ENCODE measurements at regions not wholly inside any gene's neighbourhood (a gene's known extent, or its start where the extent isn't known, plus 50 kb on each side); places are given as distances from the start of the nearest gene placed in this dataset.

- Histone ChIP-seq H3K27me3 (ENCODE audit: control insufficient read depth, insufficient read depth, low read length) (no peaks in the 10 kb centered on the region), H3K4me1 (ENCODE audit: control insufficient read depth, insufficient read depth, low read length) (no peaks in the 10 kb centered on the region; the same call in 1 of the 2 replicates), H3K36me3 (ENCODE audit: control insufficient read depth, insufficient read depth, low read length) (no peaks in the 10 kb centered on the region), H3K4me3 (ENCODE audit: low read depth, low read length) (no peak overlapping the region), H3K27ac (ENCODE audit: low read depth, low read length) (no peak overlapping the region), H3K9me3 (ENCODE audit: control insufficient read depth, insufficient read depth, low read length) (no peaks in the 10 kb centered on the region), H3K9ac (ENCODE audit: low read depth, low read length) (no peak overlapping the region)
Measured at GRCh38 chr9:106800701-106801270, 62.2 kb upstream of the ZNF462 start.

GRCh38 chr9:106801816-106802215 is 61.1 kb upstream of the ZNF462 start:
- no peak overlapping the region for H3K4me3 ChIP-seq (ENCODE audit: low read depth, low read length)
- H3K4me1 ChIP-seq (ENCODE audit: control insufficient read depth, insufficient read depth, low read length), result no peaks in the 10 kb centered on the region; the same call in 1 of the 2 replicates
- no peaks in the 10 kb centered on the region for H3K27me3 ChIP-seq (ENCODE audit: control insufficient read depth, insufficient read depth, low read length)
- no peaks in the 10 kb centered on the region for H3K36me3 ChIP-seq (ENCODE audit: control insufficient read depth, insufficient read depth, low read length)
- no peak overlapping the region for H3K27ac ChIP-seq (ENCODE audit: low read depth, low read length)
- no peaks in the 10 kb centered on the region for H3K9me3 ChIP-seq (ENCODE audit: control insufficient read depth, insufficient read depth, low read length)
- no peak overlapping the region for H3K9ac ChIP-seq (ENCODE audit: low read depth, low read length)
